DOHH2 (cell line): ENCODE measurements at regions not wholly inside any gene's neighbourhood (a gene's known extent, or its start where the extent isn't known, plus 50 kb on each side); places are given as distances from the start of the nearest gene placed in this dataset.

Experiments
- CTCF ChIP-seq: fragments of 200-600 bp; sonication (generic); IDR thresholded peaks from one replicate; pipeline ENCODE4 v1.5.1; 2014; ENCODE audit warnings: antibody characterized with exemption, mild to moderate bottlenecking, low read depth, low read length; ENCODE audit not compliant: poor library complexity, severe bottlenecking
- EZH2phosphoT487 ChIP-seq: fragments of 200-600 bp; sonication (generic); IDR thresholded peaks from 2 replicates; pipeline ENCODE4 v1.6.1; 2017; ENCODE audit warnings: borderline replicate concordance, mild to moderate bottlenecking, antibody characterized with exemption, low read length, moderate library complexity, mixed read lengths

- TF ChIP-seq CTCF (no peak), EZH2phosphoT487 (no peak)
Measured at GRCh38 chr16:13427943-13428342, 492.0 kb upstream of the ERCC4 start.
